ENCODE measurements at regions not wholly inside any gene's neighbourhood (a gene's known extent, or its start where the extent isn't known, plus 50 kb on each side); places are given as distances from the start of the nearest gene placed in this dataset.

DNA sequence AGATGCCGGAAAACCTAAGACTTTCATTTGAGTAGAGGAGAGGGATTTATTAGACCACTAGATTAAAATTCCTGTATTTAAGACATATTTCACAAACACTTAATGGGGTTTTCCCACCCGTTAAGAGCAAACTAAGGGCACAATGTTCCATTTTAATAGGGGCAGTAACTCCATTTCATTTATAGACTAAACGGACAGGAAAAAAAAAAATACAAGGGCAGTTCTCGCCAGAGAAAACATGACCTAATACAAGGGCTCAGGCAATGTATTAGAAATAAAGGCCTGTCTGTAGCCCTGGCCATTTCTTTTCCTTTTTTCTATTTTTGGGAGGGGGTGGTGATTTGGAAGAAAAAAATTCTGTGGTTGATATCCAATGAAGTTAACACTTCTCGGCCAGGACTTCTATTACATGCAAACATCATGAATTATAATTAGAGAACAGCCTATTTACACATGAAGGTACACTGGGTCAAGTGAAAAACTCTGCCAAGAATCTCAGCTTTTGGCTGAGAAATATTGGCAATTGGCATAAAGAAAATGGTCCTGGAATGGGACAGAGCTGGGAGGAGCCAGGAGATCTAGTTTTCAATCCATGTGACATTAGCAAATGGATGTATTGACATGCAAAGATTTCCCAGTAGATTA is 641.1 kb upstream of the TBX3 start:
- TF ChIP-seq EZH2 (IDR thresholded peaks at IDR 0.05) = no peak
- no peak for TF ChIP-seq EZH2phosphoT487 (IDR thresholded peaks at IDR 0.05)
- TF ChIP-seq, protein P1, sequence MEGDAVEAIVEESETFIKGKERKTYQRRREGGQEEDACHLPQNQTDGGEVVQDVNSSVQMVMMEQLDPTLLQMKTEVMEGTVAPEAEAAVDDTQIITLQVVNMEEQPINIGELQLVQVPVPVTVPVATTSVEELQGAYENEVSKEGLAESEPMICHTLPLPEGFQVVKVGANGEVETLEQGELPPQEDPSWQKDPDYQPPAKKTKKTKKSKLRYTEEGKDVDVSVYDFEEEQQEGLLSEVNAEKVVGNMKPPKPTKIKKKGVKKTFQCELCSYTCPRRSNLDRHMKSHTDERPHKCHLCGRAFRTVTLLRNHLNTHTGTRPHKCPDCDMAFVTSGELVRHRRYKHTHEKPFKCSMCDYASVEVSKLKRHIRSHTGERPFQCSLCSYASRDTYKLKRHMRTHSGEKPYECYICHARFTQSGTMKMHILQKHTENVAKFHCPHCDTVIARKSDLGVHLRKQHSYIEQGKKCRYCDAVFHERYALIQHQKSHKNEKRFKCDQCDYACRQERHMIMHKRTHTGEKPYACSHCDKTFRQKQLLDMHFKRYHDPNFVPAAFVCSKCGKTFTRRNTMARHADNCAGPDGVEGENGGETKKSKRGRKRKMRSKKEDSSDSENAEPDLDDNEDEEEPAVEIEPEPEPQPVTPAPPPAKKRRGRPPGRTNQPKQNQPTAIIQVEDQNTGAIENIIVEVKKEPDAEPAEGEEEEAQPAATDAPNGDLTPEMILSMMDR (IDR thresholded peaks at IDR 0.05) = no peak
- no peaks in the 10 kb centered on the region for H3K4me1 ChIP-seq
- H3K79me2 ChIP-seq (ENCODE audit: low read depth) = no peaks in the 10 kb centered on the region
- no peaks in the 10 kb centered on the region for H3K9me3 ChIP-seq (ENCODE audit: low read depth)
- Mint-ChIP-seq H3K4me1 (no peaks in the 10 kb centered on the region), H3K9me3 (no peaks in the 10 kb centered on the region), H3K36me3 (no peaks in the 10 kb centered on the region), H3K4me3 (no peak overlapping the region), H3K27me3 (ENCODE audit: insufficient read depth, low read depth) (peaks cover 9% of the 10 kb centered on the region), H3K27ac (no peak overlapping the region)
- H3F3A ChIP-seq (ENCODE audit: low read depth) = no peaks in the 10 kb centered on the region
- no peaks in the 10 kb centered on the region for H4K20me1 ChIP-seq (ENCODE audit: low read depth)
- H3K27me3 ChIP-seq = no peaks in the 10 kb centered on the region
- H3K9ac ChIP-seq = no peak overlapping the region
- H3K27ac ChIP-seq = no peak overlapping the region
- no peaks in the 10 kb centered on the region for H3K36me3 ChIP-seq
- H3K4me2 ChIP-seq = no peak overlapping the region
- no peak overlapping the region for H3K4me3 ChIP-seq
- H2AFZ ChIP-seq (replicated peaks) = no peak overlapping the region
- no peak for DNase-seq (ENCODE audit: low spot score)

DNA sequence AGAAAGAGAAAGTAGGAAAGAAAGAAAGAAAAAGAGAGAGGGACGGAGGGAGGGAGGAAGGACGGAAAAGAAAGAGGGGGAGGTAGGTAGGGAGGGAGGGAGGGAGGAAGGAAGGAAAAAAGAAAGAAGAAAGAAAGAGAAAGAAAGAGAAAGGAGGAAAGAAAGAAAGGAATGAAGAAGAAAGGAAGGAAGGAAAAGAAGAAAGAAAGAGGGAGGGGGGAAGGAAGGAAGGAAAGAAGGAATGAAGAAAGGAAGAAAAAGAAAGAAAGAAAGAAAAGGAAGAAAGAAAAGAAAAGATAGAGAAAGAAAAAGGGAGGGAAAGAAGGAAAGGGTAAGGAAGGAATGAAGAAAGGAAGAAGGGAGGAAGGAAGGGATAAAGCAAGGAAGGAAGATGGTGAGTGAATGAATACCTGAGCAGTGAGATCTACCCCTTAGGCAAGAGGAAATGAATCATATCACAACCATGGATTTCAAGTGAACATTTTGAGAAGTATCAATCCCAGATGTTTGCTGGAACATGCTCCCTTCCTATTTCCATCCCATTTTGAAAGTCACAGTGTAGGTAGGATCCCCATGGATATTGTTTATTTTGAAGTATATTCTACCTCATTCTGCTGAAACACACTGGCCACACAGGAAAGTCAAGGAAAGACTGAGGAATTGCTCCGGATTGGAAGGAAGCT is 639.4 kb upstream of the TBX3 start:
- no peaks in the 10 kb centered on the region for H3K36me3 Mint-ChIP-seq
- H3K4me3 Mint-ChIP-seq = no peak overlapping the region
- no peak for DNase-seq (ENCODE audit: low spot score)
- TF ChIP-seq EZH2 (IDR thresholded peaks at IDR 0.05) (no peak), EZH2phosphoT487 (IDR thresholded peaks at IDR 0.05) (no peak)
- TF ChIP-seq, protein P1 (IDR thresholded peaks at IDR 0.05) = no peak
- Histone ChIP-seq H3K4me1 (no peaks in the 10 kb centered on the region), H3K79me2 (ENCODE audit: low read depth) (no peaks in the 10 kb centered on the region), H3K4me2 (no peak overlapping the region), H4K20me1 (ENCODE audit: low read depth) (no peaks in the 10 kb centered on the region), H3K4me3 (no peak overlapping the region), H3K9me3 (ENCODE audit: low read depth) (no peaks in the 10 kb centered on the region), H3F3A (ENCODE audit: low read depth) (no peaks in the 10 kb centered on the region), H3K27ac (no peak overlapping the region), H3K36me3 (no peaks in the 10 kb centered on the region), H3K9ac (no peak overlapping the region), H2AFZ (replicated peaks) (no peak overlapping the region), H3K27me3 (no peaks in the 10 kb centered on the region)
- H3K9me3 Mint-ChIP-seq = no peaks in the 10 kb centered on the region
- H3K4me1 Mint-ChIP-seq = no peaks in the 10 kb centered on the region
- H3K27me3 Mint-ChIP-seq (ENCODE audit: insufficient read depth, low read depth) = peaks cover 9% of the 10 kb centered on the region
- no peak overlapping the region for H3K27ac Mint-ChIP-seq

- H3K79me2 ChIP-seq (ENCODE audit: low read depth) = no peaks in the 10 kb centered on the region
These were observed 638.3 kb upstream of the TBX3 start for GRCh38 chr12:115322275-115322674.

More at GRCh38 chr12:115322275-115322674, 638.3 kb upstream of the TBX3 start:
- no peak overlapping the region for H3K4me2 ChIP-seq
- no peak for DNase-seq (ENCODE audit: low spot score)
- no peaks in the 10 kb centered on the region for H3K36me3 ChIP-seq
- no peaks in the 10 kb centered on the region for H4K20me1 ChIP-seq (ENCODE audit: low read depth)
- TF ChIP-seq, protein P1 (IDR thresholded peaks at IDR 0.05) = no peak
- TF ChIP-seq EZH2 (IDR thresholded peaks at IDR 0.05) (no peak), EZH2phosphoT487 (IDR thresholded peaks at IDR 0.05) (no peak)
- H3K4me3 Mint-ChIP-seq = no peak overlapping the region
- H3K4me1 ChIP-seq = no peaks in the 10 kb centered on the region
- no peaks in the 10 kb centered on the region for H3F3A ChIP-seq (ENCODE audit: low read depth)
- H3K27ac ChIP-seq = no peak overlapping the region
- no peaks in the 10 kb centered on the region for H3K36me3 Mint-ChIP-seq
- H3K4me3 ChIP-seq = no peak overlapping the region
- H3K9me3 ChIP-seq (ENCODE audit: low read depth) = no peaks in the 10 kb centered on the region
- H3K27me3 ChIP-seq = no peaks in the 10 kb centered on the region
- H3K9me3 Mint-ChIP-seq = no peaks in the 10 kb centered on the region
- H3K9ac ChIP-seq = no peak overlapping the region
- no peak overlapping the region for H3K27ac Mint-ChIP-seq
- H2AFZ ChIP-seq (replicated peaks) = no peak overlapping the region
- H3K4me1 Mint-ChIP-seq = no peaks in the 10 kb centered on the region
- peaks cover 9% of the 10 kb centered on the region for H3K27me3 Mint-ChIP-seq (ENCODE audit: insufficient read depth, low read depth)
